Uterus (tissue), 3 donors: ENCODE measurements at regions not wholly inside any gene's neighbourhood (a gene's known extent, or its start where the extent isn't known, plus 50 kb on each side); places are given as distances from the start of the nearest gene placed in this dataset.

Source experiments
- DNase-seq, 2 donors: peaks; one replicate each; pipeline ENCODE4 v3.0.0-alpha.2; 2019 to 2020
- H3K27ac ChIP-seq, 2 donors: fragments of 200-600 bp; sonication (generic); 1 replicate in 1 of 2; 2 replicates in 1 of 2; pipeline ENCODE4 v1.5.1; 2016 to 2018
- H3K27me3 ChIP-seq, 2 donors: fragments of 200-600 bp; sonication (generic); one replicate each; pipeline ENCODE4 v1.5.1; 2018 to 2019; ENCODE audit warnings: control low read depth in 1 of 2
- H3K36me3 ChIP-seq, 2 donors: fragments of 200-600 bp; sonication (generic); one replicate each; pipeline ENCODE4 v1.5.1; 2019; ENCODE audit warnings: control low read depth in 1 of 2
- H3K4me1 ChIP-seq, 2 donors: fragments of 200-600 bp; sonication (generic); one replicate each; pipeline ENCODE4 v1.5.1; 2018 to 2019; ENCODE audit warnings: control low read depth in 1 of 2
- H3K4me3 ChIP-seq, 2 donors: fragments of 200-600 bp; sonication (generic); 1 replicate in 1 of 2; 2 replicates in 1 of 2; pipeline ENCODE4 v1.5.1; 2018 to 2019; ENCODE audit warnings: mild to moderate bottlenecking in 1 of 2
- H3K9me3 ChIP-seq, 2 donors: fragments of 200-600 bp; sonication (generic); one replicate each; pipeline ENCODE4 v1.5.1; 2019; ENCODE audit warnings: control low read depth in 1 of 2
- POLR2A ChIP-seq, 2 donors: fragments of 450-650 bp; IDR thresholded peaks; one replicate each; pipeline ENCODE4 v1.6.1; 2016; ENCODE audit warnings: antibody characterized with exemption in 2 of 2, mild to moderate bottlenecking in 1 of 2, moderate library complexity in 1 of 2
- intact Hi-C: fragments of 100-400 bp; cut with DNase I; formaldehyde crosslinking; loops from one replicate; pipeline ENCODE4 v1.15.1; 2023; ENCODE audit warnings: low total_unique reads
- TF ChIP-seq, protein P1 (sequence below), 4 experiments: fragments of 200-600 bp in 2 of 4; fragments of 450-650 bp in 2 of 4; sonication (generic) in 2 of 4; IDR thresholded peaks; one replicate each; pipeline ENCODE4 v1.5.1; 2016 to 2019; ENCODE audit warnings: antibody characterized with exemption in 4 of 4, mild to moderate bottlenecking in 2 of 4, moderate library complexity in 1 of 4
- donor health status: DM: yes; HTN: yes; CAD: no.

DNA sequence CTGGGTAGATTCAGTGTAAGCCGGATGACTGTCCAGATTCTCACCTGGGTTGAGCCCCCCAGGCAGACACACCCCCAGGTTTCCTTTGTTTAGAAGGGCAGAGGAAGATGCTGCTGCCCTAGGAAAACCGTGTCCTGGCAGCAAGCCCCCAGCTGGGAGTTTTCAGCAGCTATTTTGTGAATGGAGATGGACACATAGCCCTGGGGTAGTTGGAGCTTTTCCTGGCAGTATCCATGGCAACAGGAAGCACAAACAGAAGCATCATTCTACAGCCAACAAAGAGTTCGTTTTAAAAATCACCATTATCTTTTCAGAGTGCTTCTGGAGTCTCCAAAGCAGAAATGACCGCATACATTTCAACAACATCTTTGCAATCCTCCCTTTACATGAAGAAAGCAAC, 245.5 kb downstream of the BRD1 start:
- Histone ChIP-seq H3K27me3 (no peaks in the 10 kb centered on the region), H3K4me3 (no peak overlapping the region), H3K4me1 (no peaks in the 10 kb centered on the region), H3K36me3 (no peaks in the 10 kb centered on the region), H3K27ac (no peak overlapping the region), H3K9me3 (no peaks in the 10 kb centered on the region)
- no peak for DNase-seq
- TF ChIP-seq, protein P1, sequence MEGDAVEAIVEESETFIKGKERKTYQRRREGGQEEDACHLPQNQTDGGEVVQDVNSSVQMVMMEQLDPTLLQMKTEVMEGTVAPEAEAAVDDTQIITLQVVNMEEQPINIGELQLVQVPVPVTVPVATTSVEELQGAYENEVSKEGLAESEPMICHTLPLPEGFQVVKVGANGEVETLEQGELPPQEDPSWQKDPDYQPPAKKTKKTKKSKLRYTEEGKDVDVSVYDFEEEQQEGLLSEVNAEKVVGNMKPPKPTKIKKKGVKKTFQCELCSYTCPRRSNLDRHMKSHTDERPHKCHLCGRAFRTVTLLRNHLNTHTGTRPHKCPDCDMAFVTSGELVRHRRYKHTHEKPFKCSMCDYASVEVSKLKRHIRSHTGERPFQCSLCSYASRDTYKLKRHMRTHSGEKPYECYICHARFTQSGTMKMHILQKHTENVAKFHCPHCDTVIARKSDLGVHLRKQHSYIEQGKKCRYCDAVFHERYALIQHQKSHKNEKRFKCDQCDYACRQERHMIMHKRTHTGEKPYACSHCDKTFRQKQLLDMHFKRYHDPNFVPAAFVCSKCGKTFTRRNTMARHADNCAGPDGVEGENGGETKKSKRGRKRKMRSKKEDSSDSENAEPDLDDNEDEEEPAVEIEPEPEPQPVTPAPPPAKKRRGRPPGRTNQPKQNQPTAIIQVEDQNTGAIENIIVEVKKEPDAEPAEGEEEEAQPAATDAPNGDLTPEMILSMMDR (IDR thresholded peaks at IDR 0.05) = no peak
- TF ChIP-seq POLR2A (IDR thresholded peaks at IDR 0.05) = no peak
- intact Hi-C loops = no loop called here

DNA sequence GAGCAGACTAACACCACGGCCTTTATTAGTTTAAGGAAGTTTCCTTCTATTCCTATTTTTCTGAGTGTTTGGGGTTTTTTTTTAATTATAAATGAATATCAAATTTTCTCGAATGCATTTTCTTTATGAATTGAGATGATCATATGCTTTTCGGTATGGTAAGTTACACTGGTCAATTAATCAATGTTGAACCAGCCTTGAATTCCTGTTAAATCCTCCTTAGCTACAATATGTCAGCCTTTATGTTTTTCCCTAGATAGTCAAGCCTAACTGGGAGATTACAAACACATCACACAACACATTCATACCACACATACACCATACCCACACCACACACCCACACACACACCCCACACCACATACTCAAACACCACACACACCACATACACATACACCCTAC, 247.6 kb downstream of the BRD1 start:
- Histone ChIP-seq H3K36me3 (no peaks in the 10 kb centered on the region), H3K4me3 (no peak overlapping the region), H3K27ac (no peak overlapping the region), H3K9me3 (no peaks in the 10 kb centered on the region), H3K27me3 (no peaks in the 10 kb centered on the region), H3K4me1 (no peaks in the 10 kb centered on the region)
- TF ChIP-seq POLR2A (IDR thresholded peaks at IDR 0.05) = no peak
- TF ChIP-seq, protein P1 (IDR thresholded peaks at IDR 0.05) = no peak
- intact Hi-C loops = no loop called here
- no peak for DNase-seq

DNA sequence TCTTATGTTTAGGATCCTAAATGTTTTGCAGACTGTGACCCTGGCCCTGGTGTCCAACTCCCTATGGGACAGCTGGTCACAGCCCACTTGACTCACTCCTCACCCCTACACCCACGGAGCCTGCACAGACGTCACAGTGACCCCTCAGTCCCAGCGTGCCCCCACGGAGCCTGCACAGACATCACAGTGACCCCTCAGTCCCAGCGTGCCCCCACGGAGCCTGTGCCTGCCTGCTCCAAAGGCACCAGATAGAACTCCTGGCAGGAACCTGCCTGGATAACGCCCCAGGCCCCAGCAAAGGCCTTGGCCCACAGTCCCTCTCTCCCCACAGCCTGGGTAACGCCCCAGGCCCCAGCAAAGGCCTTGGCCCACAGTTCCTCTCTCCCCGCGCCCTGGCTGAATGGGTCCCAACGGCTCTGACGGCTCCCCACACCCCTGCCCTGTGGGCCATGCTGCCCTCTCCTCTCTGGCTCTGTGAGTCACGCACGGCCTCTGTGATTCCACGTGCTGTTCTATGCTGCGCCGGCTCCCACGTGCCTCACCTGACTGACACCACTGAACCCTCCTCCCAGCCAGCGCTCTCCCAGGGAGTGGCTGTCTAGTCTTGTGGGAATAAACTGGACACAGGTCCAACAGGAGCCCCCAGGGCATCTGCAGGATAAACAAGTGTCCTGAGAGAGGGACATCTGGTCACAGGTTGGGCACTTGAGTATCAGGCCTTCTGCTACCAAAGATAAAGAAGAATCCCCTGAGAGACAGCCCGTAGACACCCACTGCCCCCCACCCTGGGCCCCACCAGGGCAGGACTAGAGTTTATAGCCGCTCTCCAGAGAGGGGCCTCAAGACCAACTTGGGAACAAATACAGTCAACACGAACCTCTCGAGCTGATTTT, 250.3 kb downstream of the BRD1 start:
- intact Hi-C loops = no loop called here
- Histone ChIP-seq H3K27me3 (no peaks in the 10 kb centered on the region), H3K27ac (no peak overlapping the region), H3K4me3 (no peak overlapping the region), H3K36me3 (no peaks in the 10 kb centered on the region), H3K4me1 (no peaks in the 10 kb centered on the region), H3K9me3 (no peaks in the 10 kb centered on the region)
- TF ChIP-seq POLR2A (IDR thresholded peaks at IDR 0.05) = no peak
- TF ChIP-seq, protein P1 (IDR thresholded peaks at IDR 0.05) = no peak
- DNase-seq = no peak

DNA sequence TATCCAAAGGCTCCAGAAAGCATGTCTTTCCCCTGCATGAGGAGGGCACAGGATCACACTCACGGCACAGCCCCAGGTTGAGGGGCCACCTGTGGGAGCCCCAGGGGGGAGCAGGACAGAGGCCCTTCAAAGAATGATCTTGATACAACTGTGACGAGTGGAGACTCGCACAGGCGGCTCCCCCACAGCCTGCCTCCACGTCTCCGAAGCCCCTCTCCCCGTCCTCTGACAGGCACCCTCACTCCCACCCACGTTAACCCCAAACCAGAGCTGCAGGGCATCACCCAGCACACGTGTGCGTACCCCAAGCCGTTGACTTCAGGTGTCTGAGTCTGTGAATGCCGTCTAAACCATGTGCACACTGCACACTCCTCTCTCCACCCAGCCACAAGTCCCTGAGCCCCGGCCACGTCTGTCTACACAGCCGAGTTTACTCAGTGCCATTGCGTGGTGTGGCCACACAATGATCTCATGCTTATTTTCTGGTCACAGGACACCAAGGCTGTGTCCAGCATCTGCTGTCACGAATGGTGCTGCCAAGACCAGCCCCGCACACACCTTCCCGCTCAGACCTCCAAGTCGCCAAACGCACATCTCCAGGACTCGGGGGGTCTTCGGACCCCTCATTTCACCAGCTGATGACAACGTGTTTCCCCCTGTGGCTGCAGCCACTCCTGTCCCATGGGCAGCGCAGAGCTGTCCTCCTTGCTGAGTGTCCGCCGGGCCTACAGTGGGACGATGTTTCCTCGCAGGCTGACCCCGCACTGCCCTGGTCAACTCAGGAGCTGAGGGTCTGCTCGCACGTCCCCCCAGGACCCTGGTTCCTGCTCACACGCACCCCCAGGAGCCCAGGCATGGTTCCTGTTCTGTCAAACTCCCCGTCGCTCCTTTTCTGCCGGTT, 251.2 kb downstream of the BRD1 start:
- Histone ChIP-seq H3K4me1 (no peaks in the 10 kb centered on the region), H3K27ac (no peak overlapping the region), H3K4me3 (no peak overlapping the region), H3K9me3 (no peaks in the 10 kb centered on the region), H3K36me3 (no peaks in the 10 kb centered on the region), H3K27me3 (no peaks in the 10 kb centered on the region)
- intact Hi-C loops = no loop called here
- DNase-seq = no peak
- no peak for TF ChIP-seq POLR2A (IDR thresholded peaks at IDR 0.05)
- TF ChIP-seq, protein P1 (IDR thresholded peaks at IDR 0.05) = no peak

DNA sequence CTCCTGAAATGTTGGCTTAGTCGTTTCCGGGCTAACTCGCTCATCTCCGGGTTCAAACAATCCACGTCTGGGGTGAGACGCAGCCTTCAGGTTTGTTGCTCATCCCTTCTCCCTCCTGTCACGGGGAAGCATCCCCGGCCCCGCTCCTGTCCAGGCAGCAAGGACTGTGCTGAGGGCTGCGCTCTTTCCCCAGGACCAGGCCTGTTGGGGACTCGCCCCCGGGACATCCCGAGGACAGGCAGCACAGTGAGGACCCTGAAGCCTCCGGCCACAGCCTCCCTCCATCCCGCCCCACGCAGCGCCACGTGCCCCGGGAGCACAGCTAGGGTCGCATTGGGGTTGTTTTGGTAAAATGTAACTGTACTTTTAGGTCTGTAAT, 252.0 kb downstream of the BRD1 start:
- no peaks in the 10 kb centered on the region for H3K36me3 ChIP-seq
- H3K27ac ChIP-seq = no peak overlapping the region
- no peak for DNase-seq
- TF ChIP-seq POLR2A (IDR thresholded peaks at IDR 0.05) = no peak
- TF ChIP-seq, protein P1 (IDR thresholded peaks at IDR 0.05) = no peak
- H3K4me1 ChIP-seq = no peaks in the 10 kb centered on the region
- intact Hi-C loops = no loop called here
- H3K4me3 ChIP-seq = no peak overlapping the region
- H3K27me3 ChIP-seq = no peaks in the 10 kb centered on the region
- no peaks in the 10 kb centered on the region for H3K9me3 ChIP-seq
